Neural cell (in vitro differentiated cells): ENCODE measurements at regions not wholly inside any gene's neighbourhood (a gene's known extent, or its start where the extent isn't known, plus 50 kb on each side); places are given as distances from the start of the nearest gene placed in this dataset.

Source experiments
- CTCF ChIP-seq: fragments of 450-650 bp; IDR thresholded peaks from 2 replicates; pipeline ENCODE4 v1.5.1; 2014; ENCODE audit warnings: antibody characterized with exemption, mild to moderate bottlenecking, moderate library complexity; ENCODE audit not compliant: poor library complexity, severe bottlenecking
- EP300 ChIP-seq: fragments of 450-650 bp; conservative IDR thresholded peaks from 2 replicates; pipeline ENCODE4 v1.6.1; 2014; ENCODE audit warnings: antibody characterized with exemption, mild to moderate bottlenecking, moderate library complexity; ENCODE audit not compliant: poor library complexity, severe bottlenecking
- EZH2 ChIP-seq: fragments of 200-600, 300-800 bp; shearing (Covaris generic), sonication (generic); IDR thresholded peaks from 2 replicates; pipeline ENCODE4 v1.6.1; 2014; ENCODE audit warnings: antibody characterized with exemption, low read length, borderline replicate concordance, mild to moderate bottlenecking; ENCODE audit not compliant: insufficient read depth, poor library complexity, severe bottlenecking
- POLR2AphosphoS5 ChIP-seq: IDR thresholded peaks from 2 replicates; pipeline ENCODE4 v1.6.1; 2012
- REST ChIP-seq: IDR thresholded peaks from 2 replicates; pipeline ENCODE4 v1.6.1; 2012; ENCODE audit warnings: borderline replicate concordance
- SMC3 ChIP-seq: fragments of 450-650 bp; conservative IDR thresholded peaks from 2 replicates; pipeline ENCODE4 v1.6.1; 2014; ENCODE audit warnings: antibody characterized with exemption, mild to moderate bottlenecking, moderate library complexity; ENCODE audit not compliant: poor library complexity
- TAF1 ChIP-seq: IDR thresholded peaks from 2 replicates; pipeline ENCODE4 v1.6.1; 2012; ENCODE audit warnings: low read depth

- no peak for TF ChIP-seq REST
- TF ChIP-seq POLR2AphosphoS5 = no peak
- no peak for TF ChIP-seq CTCF
- TF ChIP-seq SMC3 = no peak
- TF ChIP-seq EP300 = no peak
- no peak for TF ChIP-seq EZH2
- no peak for TF ChIP-seq TAF1
Measured at GRCh38 chr10:84659497-84660439, 331.4 kb downstream of the CCSER2 start.
